ENCODE measurements at regions not wholly inside any gene's neighbourhood (a gene's known extent, or its start where the extent isn't known, plus 50 kb on each side); places are given as distances from the start of the nearest gene placed in this dataset.

DNA sequence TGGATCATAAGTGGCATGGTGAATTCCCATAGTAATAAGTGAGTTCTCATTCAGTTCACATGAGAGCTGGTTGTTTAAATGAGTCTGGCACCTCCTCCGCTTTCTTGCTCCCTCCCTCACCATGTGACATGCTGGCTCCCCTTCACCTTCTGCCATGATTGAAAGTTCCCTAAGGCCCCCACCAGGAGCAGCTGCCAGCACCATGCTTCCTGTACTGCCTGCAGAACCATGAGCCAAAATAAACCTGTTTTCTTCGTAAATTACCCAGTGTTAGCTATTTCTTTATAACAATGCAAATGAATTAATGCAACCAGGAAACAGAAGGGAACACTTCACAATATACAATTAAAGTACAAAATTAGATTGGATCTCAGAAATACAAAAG lies 257.0 kb downstream of the MREG start:
- BruUV-seq (replicated peaks): no TSS peak
- in situ Hi-C loops (cut with HindIII; ENCODE audit: extremely low pct_ligation_motif_present, low pct_unique_long_range_greater_than_20kb) (no loop called here), intact Hi-C loops (cut with micrococcal nuclease; ENCODE audit: unreplicated experiment) (no loop called here)
- no peak for ATAC-seq
- Histone ChIP-seq H3K4me2 (ENCODE audit: low read depth, low read length) (no peak overlapping the region), H2AFZ (ENCODE audit: low read length) (no peak overlapping the region), H3K27ac (ENCODE audit: extremely low read length, insufficient read depth, low read length) (no peak overlapping the region), H3K9me3 (ENCODE audit: low read length) (no peaks in the 10 kb centered on the region), H3K4me3 (replicated peaks in 1 of 3; ENCODE audit: insufficient read depth in 1 of 3, low read depth in 2 of 3, low read length in 3 of 3) (no peak overlapping the region), H3K79me2 (ENCODE audit: insufficient read depth, low read length) (no peaks in the 10 kb centered on the region), H3K9ac (ENCODE audit: insufficient read depth, low read depth, low read length) (no peak overlapping the region), H4K20me1 (ENCODE audit: insufficient read depth, low read length) (no peaks in the 10 kb centered on the region), H3K27me3 (ENCODE audit: control insufficient read depth in 1 of 2, insufficient read depth in 2 of 2, low read length in 2 of 2) (no peaks in the 10 kb centered on the region), H3K36me3 (replicated peaks in 1 of 2; ENCODE audit: control insufficient read depth in 1 of 2, insufficient read depth in 2 of 2, low read length in 2 of 2) (no peaks in the 10 kb centered on the region), H3K4me1 (ENCODE audit: insufficient read depth, low read length) (peaks cover 31% of the 10 kb centered on the region)
- TF ChIP-seq FOXK1 (CRISPR knock-in tag; IDR thresholded peaks at IDR 0.05; ENCODE audit: borderline replicate concordance, low read depth): no peak
- TF ChIP-seq ZNF501 (CRISPR knock-in tag; IDR thresholded peaks at IDR 0.05): no peak
- TF ChIP-seq ZNF354B (CRISPR knock-in tag; IDR thresholded peaks at IDR 0.05): no peak
- TF ChIP-seq NFATC3 (CRISPR knock-in tag; IDR thresholded peaks at IDR 0.05): no peak
- no peak for TF ChIP-seq KDM2A (CRISPR knock-in tag; IDR thresholded peaks at IDR 0.05; ENCODE audit: borderline replicate concordance, low read depth)
- TF ChIP-seq ZNF83 (CRISPR knock-in tag; IDR thresholded peaks at IDR 0.05; ENCODE audit: borderline replicate concordance): no peak
- no peak for TF ChIP-seq ZSCAN22 (CRISPR knock-in tag; IDR thresholded peaks at IDR 0.05)
- TF ChIP-seq ZZZ3 (CRISPR knock-in tag; IDR thresholded peaks at IDR 0.05; ENCODE audit: borderline replicate concordance): no peak
- no peak for TF ChIP-seq MXI1 (IDR thresholded peaks at IDR 0.05; ENCODE audit: borderline replicate concordance, low read depth, low read length)
- TF ChIP-seq ZNF484 (CRISPR knock-in tag; IDR thresholded peaks at IDR 0.05; ENCODE audit: borderline replicate concordance, low read depth): no peak
- no peak for TF ChIP-seq ZNF570 (CRISPR knock-in tag; IDR thresholded peaks at IDR 0.05; ENCODE audit: borderline replicate concordance)
- POLR2A ChIA-PET: no interaction called here
- WGBS (ENCODE audit: low lambda C conversion rate): 93% methylated on average over 2 of the region's 2 CpGs
- CTCF ChIA-PET (ENCODE audit: low intra/inter-chr PET ratio, low total read pairs): no interaction called here
- FAIRE-seq: no peak
- DNase-seq (ENCODE audit: low spot score): no peak

Data from HepG2 (cell line).